Loucy (cell line): ENCODE measurements at regions not wholly inside any gene's neighbourhood (a gene's known extent, or its start where the extent isn't known, plus 50 kb on each side); places are given as distances from the start of the nearest gene placed in this dataset.

ENCODE experiments used
- H2AFZ ChIP-seq: fragments of 200-600 bp; sonication (generic); 2 replicates; pipeline ENCODE4 v1.6.0; 2016; ENCODE audit warnings: antibody characterized with exemption, mild to moderate bottlenecking, low read length, moderate library complexity
- H3F3A ChIP-seq: fragments of 200-600 bp; 2 replicates; pipeline ENCODE4 v1.6.0; 2016; ENCODE audit warnings: antibody characterized with exemption, low read depth, mild to moderate bottlenecking
- H3K27me3 ChIP-seq: fragments of 200-600 bp; sonication (generic); 2 replicates; pipeline ENCODE4 v1.6.1; 2014; ENCODE audit warnings: low read length, mild to moderate bottlenecking; ENCODE audit not compliant: insufficient read depth, poor library complexity, severe bottlenecking
- H3K36me3 ChIP-seq: fragments of 200-600 bp; sonication (generic); 2 replicates; pipeline ENCODE4 v1.6.1; 2016; ENCODE audit warnings: low read length; ENCODE audit not compliant: insufficient read depth
- H3K4me1 ChIP-seq: fragments of 200-600 bp; sonication (generic); 2 replicates; pipeline ENCODE4 v1.5.1; 2014; ENCODE audit warnings: low read length, mild to moderate bottlenecking; ENCODE audit not compliant: insufficient read depth, poor library complexity, severe bottlenecking
- H3K4me2 ChIP-seq: fragments of 200-600 bp; sonication (generic); 2 replicates; pipeline ENCODE4 v1.6.0; 2014; ENCODE audit warnings: antibody characterized with exemption, low read length, low read depth, mild to moderate bottlenecking; ENCODE audit not compliant: poor library complexity, severe bottlenecking
- H3K4me3 ChIP-seq: fragments of 200-600 bp; sonication (generic); 2 replicates; pipeline ENCODE4 v1.5.1; 2014; ENCODE audit warnings: low read length, mild to moderate bottlenecking, mixed read lengths; ENCODE audit not compliant: poor library complexity, severe bottlenecking
- H3K79me2 ChIP-seq: fragments of 200-600 bp; sonication (generic); 2 replicates; pipeline ENCODE4 v1.6.1; 2014; ENCODE audit warnings: low read length; ENCODE audit not compliant: insufficient read depth
- H3K9ac ChIP-seq: fragments of 200-600 bp; sonication (generic); 2 replicates; pipeline ENCODE4 v1.6.0; 2014; ENCODE audit warnings: mild to moderate bottlenecking, low read depth, low read length, moderate library complexity; ENCODE audit not compliant: poor library complexity, severe bottlenecking
- H3K9me2 ChIP-seq: fragments of 200-600 bp; sonication (generic); replicated peaks from 2 replicates; pipeline ENCODE4 v1.6.1; 2016; ENCODE audit warnings: low read depth, low read length, mixed read lengths
- H3K9me3 ChIP-seq: fragments of 200-600 bp; sonication (generic); 2 replicates; pipeline ENCODE4 v1.6.1; 2014; ENCODE audit warnings: mild to moderate bottlenecking, antibody characterized with exemption, low read length, low read depth; ENCODE audit not compliant: insufficient read depth
- H4K20me1 ChIP-seq: fragments of 200-600 bp; sonication (generic); 2 replicates; pipeline ENCODE4 v1.6.0; 2014; ENCODE audit warnings: antibody characterized with exemption, low read length, mild to moderate bottlenecking; ENCODE audit not compliant: insufficient read depth, poor library complexity, severe bottlenecking
- EZH2phosphoT487 ChIP-seq: fragments of 200-600 bp; IDR thresholded peaks from 2 replicates; pipeline ENCODE4 v1.6.1; 2018; ENCODE audit warnings: antibody characterized with exemption, mild to moderate bottlenecking, moderate library complexity, borderline replicate concordance
- TF ChIP-seq, protein P1 (sequence below): fragments of 200-600 bp; sonication (generic); conservative IDR thresholded peaks from 2 replicates; pipeline ENCODE4 v1.5.1; 2014; ENCODE audit warnings: mild to moderate bottlenecking, antibody characterized with exemption, low read length

DNA sequence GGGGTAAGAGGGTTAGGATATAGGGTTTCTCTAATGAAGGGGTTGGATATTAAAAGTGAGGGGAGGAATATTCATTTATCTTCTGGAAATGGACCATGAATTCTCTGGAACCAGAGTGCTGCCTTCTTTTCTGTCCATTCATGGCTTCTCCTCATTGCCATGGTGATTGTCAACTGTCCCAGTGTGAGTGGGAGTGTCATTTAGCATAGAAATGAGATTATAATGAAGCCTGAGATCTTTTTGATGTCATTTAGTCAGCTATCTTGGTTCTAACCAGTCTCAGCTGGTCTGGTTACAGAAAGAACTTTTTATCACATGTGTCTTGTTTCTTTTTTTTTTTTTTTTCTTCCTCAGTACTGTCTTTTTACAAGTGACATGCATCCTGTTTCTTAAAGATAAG, 497.3 kb upstream of the PITX2 start:
- no peak overlapping the region for H2AFZ ChIP-seq
- no peak overlapping the region for H3K9ac ChIP-seq
- H3K79me2 ChIP-seq, result no peaks in the 10 kb centered on the region
- H3K9me2 ChIP-seq, result no peaks in the 10 kb centered on the region
- TF ChIP-seq, protein P1, sequence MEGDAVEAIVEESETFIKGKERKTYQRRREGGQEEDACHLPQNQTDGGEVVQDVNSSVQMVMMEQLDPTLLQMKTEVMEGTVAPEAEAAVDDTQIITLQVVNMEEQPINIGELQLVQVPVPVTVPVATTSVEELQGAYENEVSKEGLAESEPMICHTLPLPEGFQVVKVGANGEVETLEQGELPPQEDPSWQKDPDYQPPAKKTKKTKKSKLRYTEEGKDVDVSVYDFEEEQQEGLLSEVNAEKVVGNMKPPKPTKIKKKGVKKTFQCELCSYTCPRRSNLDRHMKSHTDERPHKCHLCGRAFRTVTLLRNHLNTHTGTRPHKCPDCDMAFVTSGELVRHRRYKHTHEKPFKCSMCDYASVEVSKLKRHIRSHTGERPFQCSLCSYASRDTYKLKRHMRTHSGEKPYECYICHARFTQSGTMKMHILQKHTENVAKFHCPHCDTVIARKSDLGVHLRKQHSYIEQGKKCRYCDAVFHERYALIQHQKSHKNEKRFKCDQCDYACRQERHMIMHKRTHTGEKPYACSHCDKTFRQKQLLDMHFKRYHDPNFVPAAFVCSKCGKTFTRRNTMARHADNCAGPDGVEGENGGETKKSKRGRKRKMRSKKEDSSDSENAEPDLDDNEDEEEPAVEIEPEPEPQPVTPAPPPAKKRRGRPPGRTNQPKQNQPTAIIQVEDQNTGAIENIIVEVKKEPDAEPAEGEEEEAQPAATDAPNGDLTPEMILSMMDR, result no peak
- TF ChIP-seq EZH2phosphoT487, result no peak
- H3K4me1 ChIP-seq, result peaks cover 5% of the 10 kb centered on the region
- no peaks in the 10 kb centered on the region for H3K36me3 ChIP-seq
- no peak overlapping the region for H3K4me2 ChIP-seq
- no peaks in the 10 kb centered on the region for H3K9me3 ChIP-seq
- no peaks in the 10 kb centered on the region for H3K27me3 ChIP-seq
- no peaks in the 10 kb centered on the region for H3F3A ChIP-seq
- no peaks in the 10 kb centered on the region for H4K20me1 ChIP-seq
- no peak overlapping the region for H3K4me3 ChIP-seq

DNA sequence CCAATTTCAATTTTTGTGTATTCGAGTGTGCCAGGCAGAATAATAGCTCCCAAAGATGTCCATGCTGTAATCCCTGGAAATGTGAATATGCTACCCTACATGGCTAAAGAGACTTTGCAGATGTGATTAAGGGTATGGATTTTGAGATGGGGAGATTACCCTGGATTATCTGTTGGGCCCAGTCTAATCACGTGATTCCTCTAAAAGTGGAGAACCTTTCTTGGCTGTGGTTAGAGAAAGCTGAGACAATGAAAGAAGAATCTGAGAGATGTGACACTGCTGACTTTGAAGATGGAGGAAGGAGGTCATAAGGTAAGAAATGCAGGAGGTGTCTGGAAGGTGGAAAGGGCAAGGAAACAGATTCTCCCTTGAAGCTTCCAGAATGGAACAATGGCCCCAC, 503.5 kb upstream of the PITX2 start:
- no peak overlapping the region for H2AFZ ChIP-seq
- H3K4me1 ChIP-seq, result no peaks in the 10 kb centered on the region
- no peaks in the 10 kb centered on the region for H3K27me3 ChIP-seq
- no peaks in the 10 kb centered on the region for H3K79me2 ChIP-seq
- no peaks in the 10 kb centered on the region for H3F3A ChIP-seq
- H3K36me3 ChIP-seq, result no peaks in the 10 kb centered on the region
- H3K4me2 ChIP-seq, result no peak overlapping the region
- TF ChIP-seq, protein P1, result no peak
- TF ChIP-seq EZH2phosphoT487, result no peak
- H3K4me3 ChIP-seq, result no peak overlapping the region
- no peaks in the 10 kb centered on the region for H3K9me3 ChIP-seq
- no peaks in the 10 kb centered on the region for H3K9me2 ChIP-seq
- no peaks in the 10 kb centered on the region for H4K20me1 ChIP-seq
- no peak overlapping the region for H3K9ac ChIP-seq

- H4K20me1 ChIP-seq, result no peaks in the 10 kb centered on the region
- peak overlapping the region; percentile 33 for H3K4me3 ChIP-seq
- no peaks in the 10 kb centered on the region for H3K27me3 ChIP-seq
- no peaks in the 10 kb centered on the region for H3K36me3 ChIP-seq
- H3K9me3 ChIP-seq, result no peaks in the 10 kb centered on the region
- peak overlapping the region; percentile 70 for H2AFZ ChIP-seq
- no peaks in the 10 kb centered on the region for H3K79me2 ChIP-seq
- H3K9me2 ChIP-seq, result no peaks in the 10 kb centered on the region
- TF ChIP-seq EZH2phosphoT487, result no peak
- TF ChIP-seq, protein P1, result no peak
- no peaks in the 10 kb centered on the region for H3F3A ChIP-seq
- H3K4me1 ChIP-seq, result no peaks in the 10 kb centered on the region
- no peak overlapping the region for H3K9ac ChIP-seq
- peak overlapping the region; percentile 38 for H3K4me2 ChIP-seq
Measured at GRCh38 chr4:111127841-111128240, 505.0 kb upstream of the PITX2 start.
